GM19372 (cell line): ENCODE measurements at regions not wholly inside any gene's neighbourhood (a gene's known extent, or its start where the extent isn't known, plus 50 kb on each side); places are given as distances from the start of the nearest gene placed in this dataset.

Source experiments
- ATAC-seq: cut with Tn5 transposase; IDR thresholded peaks from one replicate; pipeline ENCODE4 v1.9.1; 2021; ENCODE audit warnings: mild to moderate bottlenecking, low read depth, moderate library complexity; ENCODE audit not compliant: unreplicated experiment

DNA sequence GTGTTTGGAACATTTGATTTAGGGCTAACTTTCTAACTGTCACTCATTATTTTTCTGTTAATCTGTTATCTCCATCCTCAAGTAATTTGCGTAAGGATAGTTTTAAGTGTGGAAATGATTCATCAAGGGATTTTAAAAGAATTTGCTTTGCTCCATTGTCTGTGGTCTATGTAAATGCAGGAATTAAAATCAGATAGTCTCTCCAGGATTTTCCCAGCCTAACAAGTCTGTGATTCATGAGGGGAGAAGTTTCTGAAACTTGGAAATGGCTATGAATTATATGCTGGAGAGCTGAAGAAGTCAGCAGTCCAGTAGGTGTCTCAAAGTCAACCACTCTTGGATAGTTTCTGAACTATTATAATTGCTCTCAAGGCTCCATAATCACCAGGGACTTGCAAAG is 264.5 kb downstream of the MRPL39 start:
- no peak for ATAC-seq

- ATAC-seq, result no peak
Observed at GRCh38 chr21:25341981-25342380, 265.3 kb downstream of the MRPL39 start.

DNA sequence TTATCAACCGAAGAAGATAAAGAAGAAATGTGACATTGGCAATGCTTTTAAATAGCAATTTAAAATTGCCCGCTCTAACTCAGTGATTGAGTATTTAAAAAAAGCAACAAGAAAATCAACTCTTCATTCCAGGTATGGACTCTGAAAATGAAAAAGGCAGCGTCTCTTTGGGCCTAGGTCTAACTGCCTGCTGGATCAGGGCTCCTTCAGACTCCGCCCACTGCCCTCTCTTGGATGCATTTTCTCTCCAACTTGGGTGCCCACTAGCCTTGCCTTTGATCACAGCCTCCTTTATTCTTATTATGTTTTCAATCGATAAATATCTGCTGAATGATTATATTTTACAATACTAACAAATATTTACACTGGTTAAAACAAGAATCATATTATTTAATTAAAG is 268.9 kb downstream of the MRPL39 start:
- no peak for ATAC-seq

DNA sequence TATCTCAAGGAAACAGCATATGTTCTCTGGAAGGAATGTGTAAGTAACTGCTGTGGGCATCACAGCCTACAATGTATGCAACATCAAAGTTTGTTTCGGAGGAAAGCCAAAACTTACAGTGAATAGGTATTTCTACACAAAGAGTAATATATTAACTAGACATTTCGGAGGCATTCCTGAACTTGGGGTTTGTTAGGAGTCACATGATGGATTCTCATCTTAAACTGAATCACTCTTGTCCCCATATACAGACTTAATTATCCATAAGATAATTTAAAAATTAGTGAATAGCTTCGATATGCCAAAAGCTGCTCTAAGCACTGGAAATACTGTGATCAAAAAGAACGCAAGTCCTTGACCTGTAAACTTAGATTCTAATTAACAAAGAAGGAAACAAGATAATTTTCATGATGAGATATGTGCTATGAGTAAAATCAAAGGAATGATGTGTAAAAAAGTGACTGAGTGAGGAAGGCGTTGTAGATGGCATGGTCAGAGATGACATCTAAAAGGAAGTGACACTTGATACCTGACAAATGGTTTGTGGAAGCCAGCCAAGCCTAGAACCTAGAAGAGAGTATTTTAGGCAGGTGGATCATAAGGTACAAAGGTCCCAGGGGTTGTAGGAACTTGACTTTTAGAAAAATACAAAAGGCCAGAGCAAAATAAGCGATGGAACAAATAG is 273.1 kb downstream of the MRPL39 start:
- ATAC-seq, result no peak

DNA sequence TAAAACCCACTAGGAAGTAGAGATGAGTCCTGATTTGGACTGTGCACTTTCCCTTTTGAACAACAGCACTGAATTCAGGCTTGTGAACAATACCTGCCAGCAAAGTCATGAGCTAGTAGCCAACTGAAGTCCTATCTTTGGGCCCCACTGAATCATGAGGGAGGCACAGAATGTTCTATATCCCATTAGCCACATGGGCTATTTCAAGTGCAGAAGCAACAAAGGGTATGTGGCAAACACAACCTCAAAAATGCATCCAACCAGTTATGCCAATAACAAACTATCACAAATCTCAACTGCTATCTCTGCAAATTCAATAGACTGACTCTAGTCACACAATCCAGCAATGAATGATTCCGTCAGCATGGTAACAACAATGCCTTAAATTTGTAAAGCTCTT is 276.0 kb downstream of the MRPL39 start:
- ATAC-seq, result no peak

DNA sequence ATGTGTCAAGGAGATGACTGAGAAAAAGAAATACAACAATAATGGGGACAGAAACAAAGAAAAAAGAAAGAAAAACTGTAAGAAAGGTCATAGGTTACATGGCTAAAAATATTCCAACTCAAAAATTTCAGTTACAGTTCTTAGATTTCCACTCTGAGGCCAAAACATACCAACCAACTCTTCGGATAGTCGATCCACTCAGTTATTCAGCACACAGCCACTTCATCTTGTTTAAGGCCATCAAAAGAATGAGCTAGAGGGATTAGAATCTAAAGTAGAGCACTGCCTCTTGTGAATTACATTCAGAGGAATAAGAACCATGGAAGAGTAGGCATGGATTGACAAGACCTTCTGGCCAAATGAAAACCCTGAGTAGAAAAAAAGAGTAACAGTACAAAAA is 277.0 kb downstream of the MRPL39 start:
- no peak for ATAC-seq

GRCh38 chr21:25329227-25329825 is 278.0 kb downstream of the MRPL39 start:
- ATAC-seq, result no peak

- ATAC-seq, result no peak
Observed at GRCh38 chr21:25328736-25329135, 278.5 kb downstream of the MRPL39 start.

DNA sequence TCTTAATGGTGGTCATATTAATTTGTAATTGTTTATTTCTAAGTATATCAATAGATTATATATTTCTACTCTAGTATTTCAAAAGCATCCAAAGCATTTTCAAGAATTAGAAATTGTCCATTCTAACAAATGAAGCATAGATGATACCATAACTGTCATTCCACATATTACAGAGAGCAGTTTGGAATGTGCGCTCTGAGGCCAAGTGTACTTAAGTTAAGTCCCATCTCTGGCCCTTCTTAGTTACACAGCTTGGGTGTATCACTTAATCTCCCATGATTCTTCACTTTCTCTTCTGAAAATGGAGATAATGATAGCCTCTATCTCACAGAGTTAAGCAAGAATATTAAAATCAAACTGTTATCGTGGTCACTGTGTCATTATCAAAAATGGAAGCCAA is 281.1 kb downstream of the MRPL39 start:
- no peak for ATAC-seq

- no peak for ATAC-seq
Observed at GRCh38 chr21:25324666-25325065, 282.6 kb downstream of the MRPL39 start.

DNA sequence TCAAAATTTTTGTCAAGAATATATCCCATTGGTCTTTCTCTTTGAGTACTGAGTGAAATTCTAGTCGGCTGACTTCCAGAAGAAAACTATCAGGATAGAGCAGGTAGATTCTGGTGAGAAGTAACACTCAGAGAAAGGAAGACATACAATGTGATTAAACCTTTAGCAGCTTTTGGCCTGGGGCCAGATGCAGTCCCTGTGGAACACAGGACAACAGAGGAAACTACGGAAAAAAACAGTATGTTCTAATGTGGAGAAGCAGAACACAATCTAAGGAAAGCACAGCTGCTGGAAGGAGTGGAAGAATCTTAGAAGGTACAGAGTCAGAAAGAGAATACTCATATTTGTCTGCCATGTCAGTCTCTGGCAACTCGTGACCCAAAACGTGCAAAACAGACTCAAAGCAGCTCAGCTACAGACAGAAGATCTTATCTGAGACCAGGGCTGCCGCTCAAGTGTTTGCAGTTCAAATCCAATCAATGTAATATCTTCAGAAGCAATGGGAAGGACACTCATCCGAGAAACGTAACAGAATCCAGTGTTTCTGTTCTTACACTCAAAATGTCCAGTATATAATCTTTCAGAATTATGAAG is 283.8 kb downstream of the MRPL39 start:
- ATAC-seq, result no peak

DNA sequence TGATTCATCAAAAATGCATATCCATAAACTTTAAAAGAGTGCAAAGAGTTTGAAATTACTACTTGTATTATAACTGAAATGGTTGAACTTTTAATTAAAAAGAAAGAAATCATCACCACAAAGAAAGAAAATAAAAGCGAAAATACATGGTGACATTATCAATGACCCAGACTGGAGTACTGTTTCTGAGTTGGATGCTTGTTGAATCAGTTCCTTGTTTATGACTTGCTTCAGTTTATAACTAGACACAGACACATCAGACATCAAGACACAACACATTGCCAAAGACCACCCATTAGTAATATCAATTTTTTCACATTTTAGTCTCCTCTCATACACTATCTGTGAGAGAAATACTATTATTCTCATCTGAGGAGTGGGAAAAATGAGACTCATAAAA is 293.0 kb downstream of the MRPL39 start:
- no peak for ATAC-seq

- no peak for ATAC-seq
Observed at GRCh38 chr21:25313829-25314228, 293.5 kb downstream of the MRPL39 start.

GRCh38 chr21:25307489-25307888 is 299.8 kb downstream of the MRPL39 start:
- no peak for ATAC-seq

DNA sequence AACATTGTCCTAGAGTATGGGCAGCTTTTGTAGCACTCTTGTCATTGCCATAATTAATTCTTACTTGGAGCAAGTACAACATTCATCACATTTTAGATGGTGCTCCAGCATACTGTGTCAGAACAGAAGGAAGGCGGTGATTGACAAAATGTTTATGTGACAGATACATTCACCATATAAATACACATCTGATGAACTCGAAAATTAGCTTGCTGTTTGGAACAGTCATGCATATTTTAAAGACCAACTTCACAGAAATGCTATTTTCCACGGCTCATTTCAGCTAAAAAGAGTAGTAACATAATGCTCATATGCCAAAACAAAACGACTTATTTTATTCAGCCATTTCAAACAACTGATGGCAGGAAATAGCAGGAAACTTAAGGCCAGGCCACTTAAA is 302.7 kb downstream of the MRPL39 start:
- no peak for ATAC-seq

GRCh38 chr21:25300632-25301031 is 306.6 kb downstream of the MRPL39 start:
- no peak for ATAC-seq

DNA sequence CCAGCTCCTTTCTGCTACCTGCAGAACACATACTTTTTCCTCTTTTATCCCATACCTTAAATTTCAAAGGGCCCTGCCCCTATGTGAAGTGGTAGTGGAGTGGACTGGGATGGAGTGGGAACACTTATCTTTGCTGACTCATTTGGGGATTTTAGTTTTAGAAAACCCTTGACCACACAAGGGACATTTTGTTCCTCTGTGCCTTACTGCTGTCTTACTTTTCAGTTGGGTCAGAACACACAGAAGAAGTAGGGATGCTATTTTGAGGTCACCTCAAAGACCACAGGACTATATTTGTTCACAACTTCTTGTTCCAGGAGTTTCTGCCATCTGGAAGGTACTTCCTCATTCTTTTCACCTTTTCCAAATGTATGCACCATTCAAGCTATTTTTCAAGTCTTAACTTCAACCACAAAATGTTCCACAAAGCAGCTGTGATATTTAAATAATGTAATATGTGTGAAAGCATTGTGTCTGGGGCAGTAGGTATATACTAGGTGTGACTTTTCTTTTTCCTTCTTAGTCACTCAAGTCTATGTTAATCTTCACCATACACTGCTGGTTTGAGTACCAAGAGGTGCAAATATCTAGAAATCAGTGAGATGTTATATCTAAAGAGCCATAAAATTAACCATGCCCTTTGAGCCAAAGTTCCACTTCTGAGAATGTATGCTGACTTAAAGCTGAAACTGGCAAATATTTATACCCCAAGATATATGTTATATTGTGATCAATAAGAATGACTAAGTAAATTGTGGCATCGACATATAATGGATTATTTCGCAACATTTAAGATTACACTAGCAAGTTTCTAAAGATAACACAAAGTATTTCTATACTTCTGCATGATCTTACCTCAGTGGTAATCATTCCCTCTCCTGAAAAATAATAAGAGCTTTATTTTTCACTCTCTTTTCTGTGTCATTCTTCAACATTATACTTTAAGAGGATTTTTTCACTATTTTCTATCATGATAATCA is 308.5 kb downstream of the MRPL39 start:
- ATAC-seq, result peak; percentile 87

DNA sequence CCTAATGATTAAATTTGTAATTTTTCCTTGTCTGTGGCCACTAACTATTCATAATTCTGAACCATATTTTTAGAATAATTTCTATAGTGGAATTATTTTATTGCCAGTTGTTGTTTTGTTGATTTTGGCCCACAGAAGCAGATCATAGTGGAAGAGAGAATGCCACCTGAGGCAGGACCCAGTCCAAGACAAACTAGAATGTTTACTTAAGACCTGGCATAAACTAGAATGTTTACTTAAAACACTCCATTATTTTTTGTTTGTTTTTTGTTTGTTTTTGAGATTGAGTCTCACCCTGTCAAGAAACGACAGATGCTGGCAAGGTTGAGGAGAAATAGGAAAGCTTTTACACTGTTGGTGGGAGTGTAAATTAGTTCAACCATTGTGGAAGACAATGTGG is 310.2 kb downstream of the MRPL39 start:
- ATAC-seq, result no peak

- no peak for ATAC-seq
Observed at GRCh38 chr21:25296252-25296651, 311.0 kb downstream of the MRPL39 start.

GRCh38 chr21:25292396-25292795 is 314.9 kb downstream of the MRPL39 start:
- ATAC-seq, result no peak

GRCh38 chr21:25283720-25284119 is 323.6 kb downstream of the MRPL39 start:
- no peak for ATAC-seq
